ENCODE measurements at regions not wholly inside any gene's neighbourhood (a gene's known extent, or its start where the extent isn't known, plus 50 kb on each side); places are given as distances from the start of the nearest gene placed in this dataset.

DNA sequence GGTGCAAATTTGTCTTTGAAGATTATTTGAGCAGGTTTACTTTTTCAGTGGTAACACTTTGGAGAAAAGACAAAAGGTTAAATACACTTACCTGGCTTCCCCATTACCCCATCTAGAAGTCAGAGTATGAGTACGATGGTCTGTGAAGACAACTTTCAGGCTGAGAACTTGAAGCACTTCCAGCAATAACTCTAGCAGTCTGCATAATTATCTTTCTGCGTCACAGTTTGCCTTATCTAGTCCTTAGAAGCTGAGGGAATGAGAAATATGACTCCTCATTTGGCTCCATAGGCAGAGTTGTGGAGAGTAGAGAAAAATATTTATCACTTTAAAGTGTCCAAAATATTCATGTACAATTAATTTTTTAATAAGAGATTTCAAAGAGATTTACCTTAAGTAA lies 323.4 kb upstream of the CAMK1G start:
- in situ Hi-C loops (cut with HindIII; ENCODE audit: low pct_unique_long_range_greater_than_20kb, low sequenced_read_pairs) = no loop called here
- DNase-seq (ENCODE audit: low read depth) = no peak

DNA sequence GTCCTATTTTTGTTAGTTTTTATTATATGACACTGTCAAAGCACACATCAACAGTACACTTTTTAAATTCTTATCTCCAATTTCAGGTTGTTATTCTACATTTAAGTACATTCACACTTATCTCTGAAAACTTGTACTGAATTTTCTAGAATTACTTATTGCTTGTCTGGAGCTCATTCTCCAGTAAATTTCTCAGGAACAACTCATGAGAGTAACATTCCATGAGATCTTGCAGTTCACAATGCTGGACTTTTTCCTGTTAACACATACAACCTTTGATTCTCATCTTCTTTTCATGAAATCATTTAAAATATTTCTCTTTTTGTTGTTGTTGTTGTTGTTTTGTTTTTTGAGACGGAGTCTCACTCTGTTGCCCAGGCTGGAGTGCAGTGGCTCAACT lies 320.9 kb upstream of the CAMK1G start:
- DNase-seq (ENCODE audit: low read depth) = no peak
- in situ Hi-C loops (cut with HindIII; ENCODE audit: low pct_unique_long_range_greater_than_20kb, low sequenced_read_pairs) = no loop called here

DNA sequence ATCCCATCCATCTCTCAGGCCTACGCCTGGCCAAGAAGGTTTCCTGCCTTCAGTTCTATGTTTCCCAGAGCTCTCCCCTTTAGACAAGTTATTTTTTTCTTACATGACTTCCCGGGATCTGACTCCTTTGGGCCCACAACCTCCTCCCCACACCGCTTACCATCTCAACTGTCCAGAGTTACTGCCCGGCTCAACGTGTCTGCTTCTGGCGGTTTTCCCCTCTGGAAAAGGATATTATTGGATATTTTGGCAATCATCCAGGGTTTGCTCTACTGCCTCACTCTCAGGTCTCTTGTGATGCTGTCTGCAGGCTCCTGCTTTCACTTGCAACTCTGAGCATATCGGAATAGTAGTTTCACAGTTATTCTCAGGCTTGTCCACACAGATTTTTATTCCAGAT lies 318.2 kb upstream of the CAMK1G start:
- no peak for DNase-seq (ENCODE audit: low read depth)
- in situ Hi-C loops (cut with HindIII; ENCODE audit: low pct_unique_long_range_greater_than_20kb, low sequenced_read_pairs) = no loop called here

DNA sequence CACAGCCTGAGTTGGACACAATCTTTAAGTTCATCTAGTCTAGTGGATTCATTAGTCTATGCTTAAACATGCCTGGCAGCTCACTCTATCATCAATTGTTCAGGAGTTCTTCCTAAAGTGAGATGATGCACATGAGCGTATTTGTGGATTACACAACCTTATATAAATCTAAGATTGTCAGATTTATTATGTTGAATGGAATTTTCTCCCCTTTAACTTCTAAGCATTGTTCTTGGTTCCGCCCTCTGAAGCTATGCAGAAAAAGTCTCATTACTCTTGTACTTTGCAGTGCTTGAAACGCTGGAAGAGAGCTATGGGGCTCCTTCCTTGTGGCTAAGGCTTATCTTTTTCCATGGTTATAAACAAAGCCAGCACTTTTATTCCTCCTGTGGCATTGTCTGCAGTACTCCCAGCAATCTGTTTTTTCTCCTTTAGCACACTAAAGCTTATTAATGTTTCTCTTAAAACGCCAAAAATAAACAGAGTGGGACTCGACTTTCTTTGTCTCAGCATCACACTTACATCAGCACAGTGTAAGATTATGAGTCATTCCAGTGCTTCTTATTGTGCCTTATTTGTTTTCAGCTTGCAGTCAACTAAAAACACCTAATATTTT lies 316.8 kb upstream of the CAMK1G start:
- in situ Hi-C loops (cut with HindIII; ENCODE audit: low pct_unique_long_range_greater_than_20kb, low sequenced_read_pairs) = no loop called here
- DNase-seq (ENCODE audit: low read depth) = no peak

DNA sequence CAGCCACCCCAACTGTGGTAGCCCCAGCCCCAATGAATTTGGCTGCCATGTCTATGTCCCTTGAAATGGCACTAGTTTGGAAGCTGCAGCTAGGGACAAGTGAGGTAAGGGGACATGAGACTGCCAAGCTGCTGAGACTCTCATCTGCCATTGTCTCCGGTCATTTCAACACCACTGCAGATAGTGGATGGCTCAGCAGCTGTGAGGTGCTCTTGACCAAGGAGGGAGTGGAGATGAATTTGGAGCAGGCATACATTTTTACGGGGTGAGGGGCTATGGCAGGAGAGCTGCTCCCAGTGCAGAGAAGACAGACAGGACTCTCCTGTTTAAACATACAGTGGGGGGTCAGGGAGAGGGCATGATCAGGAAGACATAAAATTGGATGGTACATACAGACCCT lies 315.5 kb upstream of the CAMK1G start:
- DNase-seq (ENCODE audit: low read depth) = no peak
- in situ Hi-C loops (cut with HindIII; ENCODE audit: low pct_unique_long_range_greater_than_20kb, low sequenced_read_pairs) = no loop called here

DNA sequence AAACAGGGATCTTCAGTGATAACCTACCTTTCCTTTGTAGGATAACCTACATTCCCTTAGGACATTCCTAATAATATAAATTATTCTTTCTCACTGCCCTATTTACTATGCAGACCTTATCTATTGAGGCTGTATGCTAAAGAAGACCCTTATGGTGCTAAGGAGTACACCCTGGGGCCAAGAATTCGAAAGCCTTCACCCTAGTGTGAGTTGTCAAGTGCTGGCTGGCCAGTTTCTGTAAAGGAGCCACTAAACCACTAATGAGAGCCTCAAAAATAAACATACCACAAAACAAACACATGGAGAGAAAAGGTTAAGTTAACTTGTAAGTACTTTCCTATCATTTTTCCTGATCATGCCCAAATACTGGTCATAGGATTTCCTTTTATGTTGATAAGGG lies 315.0 kb upstream of the CAMK1G start:
- DNase-seq (ENCODE audit: low read depth) = no peak
- in situ Hi-C loops (cut with HindIII; ENCODE audit: low pct_unique_long_range_greater_than_20kb, low sequenced_read_pairs) = no loop called here

DNA sequence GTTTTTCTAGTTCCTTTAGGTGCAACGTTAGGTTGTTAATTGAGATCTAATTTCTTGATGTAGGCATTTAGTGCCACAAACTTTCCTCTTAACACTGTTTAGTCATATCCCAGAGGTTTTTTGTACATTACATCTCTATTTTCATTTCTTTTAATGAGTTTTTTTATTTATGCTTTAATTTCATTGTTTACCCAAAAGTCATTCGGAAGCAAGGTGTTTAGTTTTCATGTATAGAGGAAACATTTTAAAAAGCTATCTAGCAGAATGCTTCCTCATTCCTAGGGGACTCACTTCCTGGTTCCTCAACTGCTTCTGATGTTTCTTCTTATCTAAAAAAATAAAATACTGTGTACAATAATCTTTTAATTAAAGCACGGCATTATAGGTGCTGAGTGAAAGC lies 307.2 kb upstream of the CAMK1G start:
- in situ Hi-C loops (cut with HindIII; ENCODE audit: low pct_unique_long_range_greater_than_20kb, low sequenced_read_pairs) = no loop called here

DNA sequence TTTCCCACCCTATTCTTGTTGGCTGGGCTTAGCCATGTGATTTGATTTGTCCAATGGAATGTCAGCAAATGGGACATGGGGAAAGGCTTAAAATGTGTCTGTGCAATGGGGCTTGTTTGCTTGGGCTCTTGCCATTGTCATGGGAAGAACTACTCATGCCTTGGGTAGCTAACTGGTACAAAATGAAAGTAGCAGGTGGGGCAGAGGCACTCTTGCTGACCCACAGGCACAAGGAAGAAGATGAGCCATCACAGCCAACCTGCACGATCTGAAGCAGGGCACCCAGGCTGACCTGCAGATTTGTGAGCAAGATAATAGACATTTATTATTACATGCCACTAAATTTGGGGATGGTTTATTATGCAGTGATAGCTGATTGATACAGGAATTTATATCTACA lies 305.9 kb upstream of the CAMK1G start:
- in situ Hi-C loops (cut with HindIII; ENCODE audit: low pct_unique_long_range_greater_than_20kb, low sequenced_read_pairs) = no loop called here
- DNase-seq (ENCODE audit: low read depth) = no peak

More for the DNA sequence above, 307.2 kb upstream of the CAMK1G start:
- no peak for DNase-seq (ENCODE audit: low read depth)

DNA sequence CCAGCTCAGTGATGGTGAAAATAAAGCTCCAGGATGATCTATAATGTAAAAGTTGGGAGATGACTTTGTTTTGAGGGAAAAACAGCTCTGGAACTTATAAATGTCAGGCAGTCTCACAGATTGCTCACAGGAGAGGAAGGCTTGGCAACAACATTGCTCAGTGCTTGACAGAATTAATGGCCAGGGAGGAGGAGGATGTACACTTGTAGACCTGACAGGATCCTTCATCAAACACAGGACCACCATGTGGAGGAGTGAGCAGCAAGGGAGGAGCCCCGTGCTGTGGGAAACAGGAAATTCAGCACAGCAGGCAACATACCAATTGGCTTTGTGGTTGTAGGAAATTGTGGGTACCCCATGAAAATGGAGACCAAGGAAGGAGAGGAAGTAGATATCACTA lies 291.8 kb upstream of the CAMK1G start:
- in situ Hi-C loops (cut with HindIII; ENCODE audit: low pct_unique_long_range_greater_than_20kb, low sequenced_read_pairs) = no loop called here
- DNase-seq (ENCODE audit: low read depth) = no peak

DNA sequence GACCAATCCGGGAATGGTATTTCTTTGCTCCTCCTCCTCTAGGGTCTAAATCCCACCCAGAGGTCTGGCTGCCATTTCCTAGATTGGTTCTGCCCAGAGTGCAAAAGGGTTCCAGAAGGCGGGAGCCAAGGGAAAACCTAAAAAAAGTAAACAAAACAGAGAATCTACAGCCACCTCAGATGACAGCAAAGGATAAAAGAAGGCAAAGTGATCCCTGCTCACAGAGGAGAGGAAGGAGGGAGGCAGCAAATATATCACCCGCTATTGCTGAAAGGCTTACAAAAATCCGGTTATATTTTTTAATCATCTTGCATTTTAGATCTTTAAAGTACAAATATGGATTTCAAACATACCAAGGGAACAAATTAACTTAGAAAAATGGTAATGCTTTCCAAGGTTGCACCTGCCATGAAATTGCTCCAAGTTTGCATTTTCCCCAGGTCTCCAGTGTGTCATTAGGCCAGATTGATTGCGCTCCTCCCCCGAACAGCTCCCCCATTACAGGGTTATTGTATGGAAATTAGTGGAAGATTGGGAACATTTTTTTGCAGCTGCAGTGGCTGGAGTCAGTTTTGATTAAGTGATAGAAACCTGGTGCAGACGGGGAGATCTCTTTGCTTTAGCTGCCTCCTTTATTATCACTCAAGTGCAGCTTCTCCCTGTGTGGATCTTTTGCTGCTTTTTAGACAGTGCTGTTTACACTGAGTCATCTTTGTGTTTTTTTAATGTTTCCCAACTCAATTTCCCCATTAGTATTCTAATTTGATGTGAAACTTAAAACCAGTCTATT lies 280.5 kb upstream of the CAMK1G start:
- DNase-seq (ENCODE audit: low read depth) = no peak
- in situ Hi-C loops (cut with HindIII; ENCODE audit: low pct_unique_long_range_greater_than_20kb, low sequenced_read_pairs) = no loop called here

DNA sequence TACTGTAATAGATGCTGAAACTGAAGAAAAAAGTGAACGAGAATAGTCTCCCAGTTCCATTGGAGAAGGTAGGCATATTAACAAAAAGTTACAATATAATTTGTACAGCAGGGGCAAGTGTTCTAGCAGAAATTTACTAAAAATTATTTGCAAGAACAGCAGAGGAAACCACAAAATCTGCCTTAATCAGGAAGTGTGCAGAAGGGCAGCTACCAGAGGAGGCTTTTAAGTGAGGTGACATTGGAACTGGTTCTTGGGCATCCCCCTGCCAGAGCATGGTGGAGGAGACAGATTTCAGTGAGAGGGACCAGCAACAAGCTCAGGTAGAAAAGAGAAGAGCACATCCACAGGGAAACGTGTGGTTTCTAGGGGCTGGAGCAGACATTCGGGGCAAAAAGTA lies 279.3 kb upstream of the CAMK1G start:
- in situ Hi-C loops (cut with HindIII; ENCODE audit: low pct_unique_long_range_greater_than_20kb, low sequenced_read_pairs) = no loop called here
- DNase-seq (ENCODE audit: low read depth) = no peak

DNA sequence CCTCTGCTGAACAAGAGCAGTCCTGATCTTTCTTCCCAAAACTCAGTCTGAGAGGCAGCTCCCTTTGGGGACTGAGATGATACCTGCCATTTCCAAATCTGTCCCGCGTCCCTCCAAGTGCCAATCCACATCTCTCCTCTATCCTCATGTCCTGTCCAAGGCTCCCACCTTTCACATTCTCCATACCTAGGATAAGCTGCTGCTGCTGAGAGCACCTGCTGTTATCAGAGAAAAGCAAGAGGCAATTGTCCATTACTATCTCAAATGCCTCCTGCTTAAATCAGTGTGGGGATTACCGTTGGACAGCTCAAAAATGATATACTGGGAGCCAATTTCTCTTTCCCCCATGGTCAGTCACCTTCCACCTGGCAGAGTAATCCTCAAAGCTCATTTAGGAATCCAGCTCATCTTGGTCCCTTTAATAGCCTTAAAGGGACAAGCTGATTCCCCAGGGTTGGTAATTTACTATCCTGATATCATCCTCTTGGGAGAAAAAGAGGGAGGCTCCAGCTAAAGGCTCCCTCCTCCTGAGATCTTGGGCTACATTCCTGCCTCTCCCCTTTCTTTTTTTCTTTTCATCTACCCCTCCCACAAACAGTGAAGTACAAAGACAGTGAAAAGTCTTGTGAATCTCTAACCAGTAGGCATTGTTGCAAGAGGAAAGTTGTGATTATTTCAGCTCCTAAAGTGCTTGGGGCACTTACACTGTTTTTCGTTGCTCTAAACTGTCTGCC lies 278.1 kb upstream of the CAMK1G start:
- in situ Hi-C loops (cut with HindIII; ENCODE audit: low pct_unique_long_range_greater_than_20kb, low sequenced_read_pairs) = no loop called here
- no peak for DNase-seq (ENCODE audit: low read depth)

DNA sequence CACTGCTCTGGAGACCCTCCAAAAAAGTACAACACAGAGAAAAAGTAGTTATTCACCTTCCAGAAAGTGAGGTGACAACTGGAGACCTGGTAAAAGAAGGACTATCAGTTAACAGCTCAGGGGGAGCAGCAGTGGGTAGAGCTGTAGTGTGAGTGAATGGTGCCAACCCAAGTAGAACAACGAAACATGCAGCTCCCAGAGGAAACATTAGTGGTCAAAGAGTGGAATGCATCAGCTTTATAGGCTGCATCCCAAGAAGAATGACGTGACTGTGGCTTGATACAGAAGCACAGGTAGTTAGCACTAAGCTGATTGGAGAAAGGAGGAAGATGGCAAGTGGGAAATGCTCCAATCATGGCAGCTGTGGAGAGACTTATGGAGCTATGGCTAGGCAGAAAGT lies 275.7 kb upstream of the CAMK1G start:
- in situ Hi-C loops (cut with HindIII; ENCODE audit: low pct_unique_long_range_greater_than_20kb, low sequenced_read_pairs) = no loop called here
- no peak for DNase-seq (ENCODE audit: low read depth)

DNA sequence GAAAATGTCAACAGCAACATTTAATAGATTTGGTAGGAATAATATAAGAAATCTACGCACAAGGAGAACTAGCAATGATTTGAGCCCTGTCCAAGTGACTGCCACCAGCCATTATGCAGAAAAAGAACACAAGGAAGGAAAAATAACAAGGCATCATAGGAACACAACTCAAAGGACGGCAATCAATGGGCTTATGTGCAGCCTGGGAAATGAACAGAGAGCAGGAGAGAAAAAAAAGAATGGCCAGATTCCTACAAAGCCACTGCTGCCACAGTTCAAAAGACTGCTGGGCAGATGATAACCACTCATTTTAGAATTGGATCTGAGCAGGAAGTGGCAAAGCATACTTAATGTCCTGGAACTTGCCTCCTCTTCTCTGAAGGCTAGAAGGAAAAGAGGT lies 274.3 kb upstream of the CAMK1G start:
- in situ Hi-C loops (cut with HindIII; ENCODE audit: low pct_unique_long_range_greater_than_20kb, low sequenced_read_pairs) = no loop called here
- DNase-seq (ENCODE audit: low read depth) = no peak

DNA sequence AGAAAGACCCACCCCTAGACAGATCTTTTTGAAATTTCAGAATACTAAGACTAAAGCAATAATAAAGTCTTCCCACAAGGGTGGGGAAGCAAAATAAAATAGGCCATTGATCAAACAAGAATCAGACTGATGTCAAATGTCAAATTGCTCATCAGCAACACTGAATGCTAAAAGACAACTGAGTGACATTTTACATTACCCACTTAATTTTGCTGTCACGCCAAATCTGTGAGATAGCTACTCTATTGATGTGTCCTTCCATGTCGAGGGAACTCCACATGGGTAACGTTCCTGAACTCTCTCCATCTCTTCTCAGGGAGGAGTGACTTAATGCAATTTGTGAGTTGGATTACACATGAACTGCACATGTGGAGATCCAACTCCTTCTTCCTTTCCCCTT lies 271.7 kb upstream of the CAMK1G start:
- in situ Hi-C loops (cut with HindIII; ENCODE audit: low pct_unique_long_range_greater_than_20kb, low sequenced_read_pairs) = no loop called here
- no peak for DNase-seq (ENCODE audit: low read depth)

DNA sequence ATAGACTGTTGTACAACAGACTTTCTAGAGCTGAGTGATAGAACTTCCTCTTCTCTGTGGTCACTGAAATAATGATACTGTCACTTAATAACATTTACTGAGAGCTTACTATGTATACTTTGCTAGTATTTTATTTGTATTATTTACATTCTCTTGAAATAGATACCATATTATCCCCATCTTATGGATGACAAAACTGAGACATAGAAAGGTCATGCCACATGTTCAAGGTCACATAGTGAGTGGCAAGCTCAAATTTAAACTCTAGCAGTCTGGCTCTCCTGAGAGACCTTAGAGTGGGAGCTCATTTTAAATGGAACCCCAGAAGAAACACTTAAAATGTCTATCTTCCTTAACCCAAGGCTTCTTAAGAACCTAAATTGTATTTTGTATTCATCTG lies 266.6 kb upstream of the CAMK1G start:
- in situ Hi-C loops (cut with HindIII; ENCODE audit: low pct_unique_long_range_greater_than_20kb, low sequenced_read_pairs) = no loop called here
- no peak for DNase-seq (ENCODE audit: low read depth)

DNA sequence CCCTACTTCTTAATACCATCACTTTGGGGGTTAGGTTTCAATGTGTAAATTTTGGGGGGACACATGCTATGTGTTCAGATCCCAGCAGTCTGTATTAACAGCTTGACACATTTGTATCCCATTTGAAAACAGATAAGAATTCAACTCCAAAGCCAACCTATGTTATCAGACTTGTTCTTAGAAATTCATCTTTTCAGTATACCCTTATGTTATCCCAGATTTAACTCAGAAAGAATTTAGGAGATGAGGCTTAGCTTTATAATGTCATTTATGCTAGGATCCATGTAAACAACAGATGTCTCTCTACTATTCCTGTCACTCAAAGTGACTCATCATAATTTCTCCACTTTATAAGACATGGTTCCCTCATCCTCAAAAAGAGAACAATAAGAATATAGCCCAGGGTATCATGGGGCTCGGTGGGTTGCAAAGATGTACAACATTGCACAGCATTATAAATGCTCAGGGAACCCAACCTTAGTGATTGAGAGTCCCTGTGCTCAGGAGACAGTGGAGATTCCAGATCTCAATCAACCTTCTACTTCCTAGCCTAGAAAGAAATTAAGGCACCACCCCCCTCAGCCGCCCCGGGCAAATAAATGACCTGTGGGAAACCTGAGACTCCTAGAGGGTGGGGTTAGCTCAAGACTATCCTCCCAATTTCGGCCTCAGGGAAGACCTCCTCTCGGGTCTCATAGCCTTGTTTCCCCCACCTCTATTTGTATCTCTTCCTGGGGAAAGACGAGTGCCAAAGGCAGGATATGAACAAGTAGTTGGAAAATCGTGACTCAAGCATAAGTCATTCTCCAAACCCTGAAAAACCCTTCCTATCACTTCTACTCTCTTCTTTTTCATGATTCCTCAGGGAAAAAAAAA lies 265.1 kb upstream of the CAMK1G start:
- no peak for DNase-seq (ENCODE audit: low read depth)
- in situ Hi-C loops (cut with HindIII; ENCODE audit: low pct_unique_long_range_greater_than_20kb, low sequenced_read_pairs) = no loop called here

DNA sequence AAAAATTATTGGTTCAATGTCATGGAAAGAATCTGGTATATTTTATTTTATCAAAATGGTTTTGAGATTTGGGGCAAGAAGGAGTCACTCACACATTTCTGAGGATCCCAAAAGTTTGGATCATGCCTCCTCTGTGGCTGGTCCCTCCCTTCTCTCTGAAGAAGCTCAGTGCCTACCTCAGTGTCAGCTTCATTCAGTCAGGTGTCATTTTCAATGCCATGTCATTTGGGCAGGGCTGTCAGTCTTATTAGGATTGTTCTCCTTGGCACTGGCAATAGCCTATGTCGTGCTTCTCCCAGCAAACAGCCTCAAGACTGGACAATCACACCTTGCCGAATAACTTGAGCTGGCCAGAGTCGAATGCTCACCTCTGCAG lies 264.5 kb upstream of the CAMK1G start:
- no peak for DNase-seq (ENCODE audit: low read depth)
- in situ Hi-C loops (cut with HindIII; ENCODE audit: low pct_unique_long_range_greater_than_20kb, low sequenced_read_pairs) = no loop called here

DNA sequence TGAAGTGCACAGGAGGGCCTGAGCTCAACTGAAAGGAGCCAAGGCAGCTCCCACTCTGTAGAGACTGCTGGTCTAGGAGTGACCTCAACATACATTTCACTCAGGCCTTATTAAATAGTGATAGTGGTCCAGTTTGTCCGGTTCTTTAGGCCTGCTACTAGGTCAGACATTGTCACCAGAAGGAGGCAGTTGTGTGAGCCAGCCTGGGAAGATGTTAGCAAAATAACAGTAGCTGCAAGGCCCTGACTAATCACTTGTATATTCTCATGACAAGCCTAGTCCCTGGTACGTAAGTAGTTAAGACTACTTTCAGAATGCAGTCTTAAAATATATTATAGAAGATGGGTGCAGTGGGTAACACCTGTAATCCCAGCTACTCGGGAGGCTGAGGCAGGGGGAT lies 264.0 kb upstream of the CAMK1G start:
- DNase-seq (ENCODE audit: low read depth) = no peak

More for the DNA sequence above, 264.0 kb upstream of the CAMK1G start:
- in situ Hi-C loops (cut with HindIII; ENCODE audit: low pct_unique_long_range_greater_than_20kb, low sequenced_read_pairs) = no loop called here
